Naive thymus-derived CD4-positive, alpha-beta T cell (primary cell): ENCODE measurements at regions not wholly inside any gene's neighbourhood (a gene's known extent, or its start where the extent isn't known, plus 50 kb on each side); places are given as distances from the start of the nearest gene placed in this dataset.
"Not testable (repeated sequence)": the region's sequence is repeated elsewhere in the genome, so short reads cannot be mapped to it uniquely, and the experiment has no call there.

Experiments
- ATAC-seq: fragments of 150-1000 bp; cut with Tn5 transposase; 2 replicates; pipeline ENCODE4 v1.10.0; 2021; ENCODE audit warnings: mild to moderate bottlenecking, moderate library complexity
- CTCF ChIA-PET: fragments of 350-600 bp; sonication (Branson Sonifier 250); formaldehyde crosslinking; loops from one replicate; lab custom pipeline; 2021; ENCODE audit warnings: antibody characterized with exemption; lab: Charles Lee
- POLR2A ChIA-PET: fragments of 350-600 bp; sonication (Branson Sonifier 250); formaldehyde crosslinking; loops from one replicate; lab custom pipeline; 2021; ENCODE audit warnings: antibody characterized with exemption, inconsistent platforms; lab: Charles Lee
- DNase-seq, 9 donors: peaks; one replicate each; pipeline versions ENCODE4 v3.0.0 to v3.0.0-alpha.2; 2020 to 2022; ENCODE audit warnings: mixed read lengths in 1 of 9
- H3K27ac ChIP-seq: one replicate; pipeline ENCODE4 v1.7.0; 2013; ENCODE audit warnings: mild to moderate bottlenecking, low read depth, low read length, moderate library complexity
- H3K27me3 ChIP-seq, 2 donors: one replicate each; pipeline ENCODE4 v1.7.0; 2013; ENCODE audit warnings: low read length in 2 of 2, mild to moderate bottlenecking in 2 of 2, moderate library complexity in 2 of 2; ENCODE audit not compliant: control insufficient read depth in 2 of 2, insufficient read depth in 2 of 2
- H3K36me3 ChIP-seq, 3 experiments: 1 replicate in 2 of 3; 2 replicates in 1 of 3; pipeline ENCODE4 v1.7.0; 2013; ENCODE audit warnings: low read length in 3 of 3, mild to moderate bottlenecking in 3 of 3, moderate library complexity in 1 of 3; ENCODE audit not compliant: insufficient read depth in 3 of 3, control insufficient read depth in 2 of 3
- H3K4me1 ChIP-seq, 2 donors: one replicate each; pipeline ENCODE4 v1.7.0; 2013; ENCODE audit warnings: low read length in 2 of 2, mild to moderate bottlenecking in 2 of 2, moderate library complexity in 1 of 2; ENCODE audit not compliant: control insufficient read depth in 2 of 2, insufficient read depth in 2 of 2
- H3K4me3 ChIP-seq: 2 replicates; pipeline ENCODE4 v1.7.0; 2013; ENCODE audit warnings: mild to moderate bottlenecking, low read length
- H3K9me3 ChIP-seq, 3 experiments: 1 replicate in 2 of 3; 2 replicates in 1 of 3; pipeline ENCODE4 v1.7.0; 2013; ENCODE audit warnings: low read length in 3 of 3; ENCODE audit not compliant: control insufficient read depth in 2 of 3
- H3K27ac Mint-ChIP-seq, 9 donors: one replicate each; pipeline ENCODE4 v1.8.0; 2020 to 2022; ENCODE audit warnings: mixed read lengths in 9 of 9, mild to moderate bottlenecking in 8 of 9, moderate library complexity in 5 of 9, inconsistent platforms in 2 of 9
- H3K27me3 Mint-ChIP-seq, 5 donors: one replicate each; pipeline ENCODE4 v1.8.0; 2021 to 2022; ENCODE audit warnings: mixed read lengths in 5 of 5, mild to moderate bottlenecking in 1 of 5
- H3K36me3 Mint-ChIP-seq, 5 donors: one replicate each; pipeline ENCODE4 v1.8.0; 2020 to 2022; ENCODE audit warnings: mixed read lengths in 5 of 5, mild to moderate bottlenecking in 3 of 5, inconsistent platforms in 1 of 5
- H3K4me1 Mint-ChIP-seq, 7 donors: one replicate each; pipeline ENCODE4 v1.8.0; 2020 to 2022; ENCODE audit warnings: mixed read lengths in 7 of 7, mild to moderate bottlenecking in 3 of 7, inconsistent platforms in 1 of 7
- H3K4me3 Mint-ChIP-seq, 10 donors: one replicate each; pipeline ENCODE4 v1.8.0; 2020 to 2022; ENCODE audit warnings: mild to moderate bottlenecking in 10 of 10, mixed read lengths in 10 of 10, moderate library complexity in 6 of 10, inconsistent platforms in 2 of 10
- H3K9me3 Mint-ChIP-seq, 11 donors: one replicate each; pipeline ENCODE4 v1.8.0; 2020 to 2022; ENCODE audit warnings: mixed read lengths in 11 of 11, mild to moderate bottlenecking in 4 of 11, inconsistent platforms in 1 of 11, moderate library complexity in 1 of 11
- intact Hi-C, 2 donors: fragments of 100-400 bp; cut with micrococcal nuclease; formaldehyde crosslinking; loops; one replicate each; pipeline ENCODE4 v1.15.1; 2023

- no peak overlapping the region for H3K27ac Mint-ChIP-seq
- Histone ChIP-seq H3K4me3 (no peak overlapping the region), H3K36me3 (no peaks in the 10 kb centered on the region), H3K4me1 (no peaks in the 10 kb centered on the region), H3K27ac (no peak overlapping the region), H3K27me3 (no peaks in the 10 kb centered on the region), H3K9me3 (no peaks in the 10 kb centered on the region)
- H3K36me3 Mint-ChIP-seq, result peaks cover 0 to 4% (median 0%) of the 10 kb centered on the region in 5 donors
- ChIA-PET CTCF (no interaction called here), POLR2A (no interaction called here)
- H3K27me3 Mint-ChIP-seq, result peaks cover 0 to 20% (median 3%) of the 10 kb centered on the region in 5 donors
- DNase-seq, result no peak
- intact Hi-C loops, result no loop called here
- no peaks in the 10 kb centered on the region for H3K4me1 Mint-ChIP-seq
- no peak for ATAC-seq
- no peak overlapping the region for H3K4me3 Mint-ChIP-seq
- peaks cover 0 to 12% (median 5%) of the 10 kb centered on the region in 11 donors for H3K9me3 Mint-ChIP-seq
Observed at GRCh38 chr11:82523141-82523540, 210.5 kb downstream of the FAM181B start.

- no peaks in the 10 kb centered on the region for H3K9me3 ChIP-seq
- no peaks in the 10 kb centered on the region for H3K36me3 ChIP-seq
- H3K27ac ChIP-seq, result no peak overlapping the region
- ATAC-seq (peak; percentile 66), DNase-seq (no peak)
- ChIA-PET POLR2A (interaction anchor here (0.6 kb wide), 1 partner anchor 1362 kb away, joined by 3 read pairs; no protein-coding TSS in a partner anchor), CTCF (no interaction called here)
- H3K9me3 Mint-ChIP-seq, result peaks cover 0 to 12% (median 5%) of the 10 kb centered on the region in 11 donors
- no peak overlapping the region for H3K4me3 Mint-ChIP-seq
- H3K4me1 ChIP-seq, result no peaks in the 10 kb centered on the region
- H3K27ac Mint-ChIP-seq, result no peak overlapping the region
- peaks cover 0 to 20% (median 3%) of the 10 kb centered on the region in 5 donors for H3K27me3 Mint-ChIP-seq
- H3K4me3 ChIP-seq, result no peak overlapping the region
- no peaks in the 10 kb centered on the region for H3K27me3 ChIP-seq
- peaks cover 0 to 4% (median 0%) of the 10 kb centered on the region in 5 donors for H3K36me3 Mint-ChIP-seq
- intact Hi-C loops, result no loop called here
- no peaks in the 10 kb centered on the region for H3K4me1 Mint-ChIP-seq
Observed at GRCh38 chr11:82521427-82521826, 212.2 kb downstream of the FAM181B start.

DNA sequence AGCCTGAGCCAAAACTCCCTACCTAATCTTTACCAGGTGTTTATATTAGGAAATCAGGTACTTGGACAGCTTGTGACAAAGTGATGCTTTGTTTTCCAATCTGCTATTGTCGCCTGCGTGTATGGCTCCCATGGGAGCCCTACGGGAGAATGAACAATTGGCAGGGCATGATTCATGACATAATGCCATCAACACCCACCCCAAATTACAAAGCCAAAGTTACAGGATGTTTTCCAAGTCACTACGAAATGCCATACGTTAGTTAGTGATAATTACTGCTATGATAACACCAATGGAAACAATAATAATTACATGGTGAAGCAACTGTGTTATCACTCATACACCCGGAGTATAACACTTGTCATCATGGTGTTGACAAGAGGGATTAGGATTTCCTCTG, 226.4 kb downstream of the FAM181B start:
- Mint-ChIP-seq H3K27me3 (peaks cover 0 to 6% (median 0%) of the 10 kb centered on the region in 5 donors), H3K4me1 (no peaks in the 10 kb centered on the region), H3K4me3 (no peak overlapping the region), H3K9me3 (peaks cover 0 to 4% (median 0%) of the 10 kb centered on the region in 11 donors), H3K27ac (no peak overlapping the region), H3K36me3 (no peaks in the 10 kb centered on the region)
- Histone ChIP-seq H3K27ac (no peak overlapping the region), H3K36me3 (no peaks in the 10 kb centered on the region), H3K27me3 (no peaks in the 10 kb centered on the region), H3K4me3 (no peak overlapping the region), H3K4me1 (no peaks in the 10 kb centered on the region), H3K9me3 (no peaks in the 10 kb centered on the region)
- intact Hi-C loops, result no loop called here
- ChIA-PET POLR2A (no interaction called here), CTCF (no interaction called here)
- no peak for ATAC-seq
- no peak for DNase-seq

GRCh38 chr11:82505379-82505778, 228.3 kb downstream of the FAM181B start:
- ATAC-seq (no peak), DNase-seq (no peak)
- no peaks in the 10 kb centered on the region for H3K36me3 Mint-ChIP-seq
- ChIA-PET CTCF (no interaction called here), POLR2A (no interaction called here)
- no peaks in the 10 kb centered on the region for H3K9me3 ChIP-seq
- no peaks in the 10 kb centered on the region for H3K4me1 Mint-ChIP-seq
- intact Hi-C loops, result no loop called here
- H3K27ac Mint-ChIP-seq, result no peak overlapping the region
- no peak overlapping the region for H3K4me3 Mint-ChIP-seq
- H3K9me3 Mint-ChIP-seq, result peaks cover 0 to 4% (median 0%) of the 10 kb centered on the region in 11 donors
- no peaks in the 10 kb centered on the region for H3K27me3 ChIP-seq
- H3K4me3 ChIP-seq, result no peak overlapping the region
- no peaks in the 10 kb centered on the region for H3K4me1 ChIP-seq
- no peak overlapping the region for H3K27ac ChIP-seq
- H3K36me3 ChIP-seq, result no peaks in the 10 kb centered on the region
- H3K27me3 Mint-ChIP-seq, result peaks cover 0 to 6% (median 0%) of the 10 kb centered on the region in 5 donors

GRCh38 chr11:82501174-82501573, 232.5 kb downstream of the FAM181B start:
- H3K4me1 ChIP-seq, H3K9me3 ChIP-seq, POLR2A ChIA-PET, H3K36me3 Mint-ChIP-seq, H3K36me3 ChIP-seq, CTCF ChIA-PET, H3K27me3 Mint-ChIP-seq, intact Hi-C loops, H3K27ac Mint-ChIP-seq, H3K4me3 Mint-ChIP-seq, H3K4me1 Mint-ChIP-seq, H3K27me3 ChIP-seq, ATAC-seq, H3K9me3 Mint-ChIP-seq, H3K27ac ChIP-seq, H3K4me3 ChIP-seq, DNase-seq: not testable (repeated sequence)

GRCh38 chr11:82494988-82495432, 238.7 kb downstream of the FAM181B start:
- Histone ChIP-seq H3K9me3 (peaks cover 0 to 5% (median 0%) of the 10 kb centered on the region in 3 experiments), H3K27me3 (no peaks in the 10 kb centered on the region), H3K27ac (no peak overlapping the region), H3K36me3 (no peaks in the 10 kb centered on the region), H3K4me1 (no peaks in the 10 kb centered on the region), H3K4me3 (no peak overlapping the region)
- Mint-ChIP-seq H3K36me3 (no peaks in the 10 kb centered on the region), H3K27me3 (no peaks in the 10 kb centered on the region), H3K4me1 (no peaks in the 10 kb centered on the region), H3K4me3 (no peak overlapping the region), H3K9me3 (peaks cover 0 to 33% (median 9%) of the 10 kb centered on the region in 11 donors), H3K27ac (no peak overlapping the region)
- DNase-seq (no peak), ATAC-seq (no peak)
- ChIA-PET CTCF (no interaction called here), POLR2A (no interaction called here)
- intact Hi-C loops, result no loop called here

- no peak for ATAC-seq
- intact Hi-C loops, result no loop called here
- POLR2A ChIA-PET, result no interaction called here
Observed at GRCh38 chr11:82474876-82475275, 258.8 kb downstream of the FAM181B start.

More at GRCh38 chr11:82474876-82475275, 258.8 kb downstream of the FAM181B start:
- Mint-ChIP-seq H3K9me3 (peaks cover 0 to 4% (median 0%) of the 10 kb centered on the region in 11 donors), H3K27me3 (no peaks in the 10 kb centered on the region), H3K4me3 (no peak overlapping the region), H3K36me3 (no peaks in the 10 kb centered on the region), H3K4me1 (no peaks in the 10 kb centered on the region), H3K27ac (no peak overlapping the region)
- CTCF ChIA-PET, result no interaction called here
- no peak for DNase-seq
- Histone ChIP-seq H3K27ac (no peak overlapping the region), H3K9me3 (no peaks in the 10 kb centered on the region), H3K27me3 (no peaks in the 10 kb centered on the region), H3K4me1 (no peaks in the 10 kb centered on the region), H3K4me3 (no peak overlapping the region), H3K36me3 (no peaks in the 10 kb centered on the region)
